Activated naive CD4-positive, alpha-beta T cell treated with anti-CD3 and anti-CD28 coated beads for 36 hours (primary cell): ENCODE measurements at regions not wholly inside any gene's neighbourhood (a gene's known extent, or its start where the extent isn't known, plus 50 kb on each side); places are given as distances from the start of the nearest gene placed in this dataset.

Experiments
- CTCF ChIA-PET: fragments of 350-600 bp; sonication (Branson Sonifier 250); formaldehyde crosslinking; loops from one replicate; lab custom pipeline; 2021; ENCODE audit warnings: antibody characterized with exemption; lab: Charles Lee
- DNase-seq: peaks from one replicate; pipeline ENCODE4 v3.0.0-alpha.2; 2020
- H3K27ac Mint-ChIP-seq: one replicate; pipeline ENCODE4 v1.8.0; 2021; ENCODE audit warnings: mild to moderate bottlenecking, mixed read lengths
- H3K27me3 Mint-ChIP-seq: one replicate; pipeline ENCODE4 v1.8.0; 2021; ENCODE audit warnings: low read depth, mixed read lengths
- H3K36me3 Mint-ChIP-seq: one replicate; pipeline ENCODE4 v1.8.0; 2021; ENCODE audit warnings: low read depth, mixed read lengths
- H3K4me1 Mint-ChIP-seq: one replicate; pipeline ENCODE4 v1.8.0; 2021; ENCODE audit warnings: low read depth, mixed read lengths
- H3K4me3 Mint-ChIP-seq: one replicate; pipeline ENCODE4 v1.8.0; 2021; ENCODE audit warnings: mild to moderate bottlenecking, moderate library complexity, mixed read lengths
- H3K9me3 Mint-ChIP-seq: one replicate; pipeline ENCODE4 v1.8.0; 2021; ENCODE audit warnings: mixed read lengths
- intact Hi-C: fragments of 100-400 bp; cut with micrococcal nuclease; formaldehyde crosslinking; loops from one replicate; pipeline ENCODE4 v1.15.1; 2023

DNA sequence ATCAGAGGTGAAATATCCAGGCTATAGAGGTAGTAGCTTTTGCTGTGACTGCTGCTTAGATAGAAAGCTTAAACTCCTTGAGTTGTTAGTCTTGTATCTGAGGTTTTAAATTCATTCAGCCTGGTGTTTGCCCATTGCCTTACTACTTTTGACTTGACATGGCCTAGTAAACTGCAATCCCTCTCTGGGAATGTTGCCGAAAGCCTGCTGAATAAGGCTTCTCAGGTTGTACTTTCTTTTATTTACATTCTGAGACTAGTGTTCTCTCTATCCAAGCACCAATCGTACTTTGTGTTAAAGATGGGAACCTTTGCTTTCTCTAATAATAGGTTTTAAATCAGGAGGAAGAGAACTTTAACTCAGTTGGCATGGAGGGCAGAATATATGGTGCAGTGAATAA is 357.6 kb upstream of the CWC22 start:
- Mint-ChIP-seq H3K9me3 (no peaks in the 10 kb centered on the region), H3K36me3 (no peaks in the 10 kb centered on the region), H3K27ac (no peak overlapping the region), H3K27me3 (no peaks in the 10 kb centered on the region), H3K4me3 (no peak overlapping the region), H3K4me1 (no peaks in the 10 kb centered on the region)
- no peak for DNase-seq
- intact Hi-C loops, result no loop called here
- CTCF ChIA-PET, result no interaction called here

- DNase-seq, result no peak
- Mint-ChIP-seq H3K9me3 (no peaks in the 10 kb centered on the region), H3K36me3 (no peaks in the 10 kb centered on the region), H3K27me3 (no peaks in the 10 kb centered on the region), H3K4me1 (no peaks in the 10 kb centered on the region), H3K27ac (no peak overlapping the region), H3K4me3 (no peak overlapping the region)
- intact Hi-C loops, result no loop called here
- CTCF ChIA-PET, result no interaction called here
Observed at GRCh38 chr2:180360283-180360618, 353.2 kb upstream of the CWC22 start.

DNA sequence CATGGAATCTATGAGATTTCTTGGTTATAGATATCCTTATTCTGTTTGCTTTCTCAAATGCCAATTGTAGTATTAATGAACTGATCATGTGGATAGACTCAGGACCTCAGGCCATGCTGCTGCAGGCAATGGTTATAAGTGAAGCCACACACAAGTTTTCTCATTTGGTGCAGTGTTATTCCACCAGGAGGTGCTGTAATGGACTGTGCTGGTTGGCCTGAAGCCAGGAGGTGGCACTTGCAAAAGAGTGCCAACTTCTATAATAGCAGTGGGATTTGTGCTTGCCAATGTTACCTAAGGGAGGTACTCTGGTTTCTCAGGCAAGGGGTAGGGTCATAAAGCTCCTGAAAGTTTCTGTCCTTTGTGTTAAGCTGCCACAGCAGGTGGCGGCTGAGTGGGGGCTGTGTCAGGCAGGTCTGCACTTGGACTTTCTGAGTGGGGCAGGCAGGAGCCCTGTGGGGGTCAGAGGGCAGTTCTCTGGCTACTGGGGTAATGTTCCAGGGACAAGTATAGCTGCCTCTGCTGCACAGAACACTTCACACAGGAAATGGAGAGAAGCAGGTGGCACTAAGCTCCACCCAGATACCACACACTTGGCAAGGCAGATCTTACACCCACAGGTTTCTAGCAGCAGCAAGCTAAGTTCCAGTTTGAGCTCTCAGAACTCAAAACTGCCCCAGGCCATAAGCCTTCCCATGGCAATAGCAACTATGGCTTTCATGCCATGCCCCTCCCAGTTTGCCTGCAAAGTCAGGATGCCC is 352.6 kb upstream of the CWC22 start:
- DNase-seq, result no peak
- Mint-ChIP-seq H3K9me3 (no peaks in the 10 kb centered on the region), H3K27ac (no peak overlapping the region), H3K27me3 (no peaks in the 10 kb centered on the region), H3K4me1 (no peaks in the 10 kb centered on the region), H3K4me3 (no peak overlapping the region), H3K36me3 (no peaks in the 10 kb centered on the region)
- CTCF ChIA-PET, result no interaction called here
- intact Hi-C loops, result no loop called here

- H3K36me3 Mint-ChIP-seq, result no peaks in the 10 kb centered on the region
- H3K4me3 Mint-ChIP-seq, result no peak overlapping the region
- intact Hi-C loops, result no loop called here
- H3K27me3 Mint-ChIP-seq, result no peaks in the 10 kb centered on the region
- DNase-seq, result no peak
- no peaks in the 10 kb centered on the region for H3K9me3 Mint-ChIP-seq
- no peak overlapping the region for H3K27ac Mint-ChIP-seq
- H3K4me1 Mint-ChIP-seq, result no peaks in the 10 kb centered on the region
- CTCF ChIA-PET, result no interaction called here
Observed at GRCh38 chr2:180358458-180358857, 351.4 kb upstream of the CWC22 start.

DNA sequence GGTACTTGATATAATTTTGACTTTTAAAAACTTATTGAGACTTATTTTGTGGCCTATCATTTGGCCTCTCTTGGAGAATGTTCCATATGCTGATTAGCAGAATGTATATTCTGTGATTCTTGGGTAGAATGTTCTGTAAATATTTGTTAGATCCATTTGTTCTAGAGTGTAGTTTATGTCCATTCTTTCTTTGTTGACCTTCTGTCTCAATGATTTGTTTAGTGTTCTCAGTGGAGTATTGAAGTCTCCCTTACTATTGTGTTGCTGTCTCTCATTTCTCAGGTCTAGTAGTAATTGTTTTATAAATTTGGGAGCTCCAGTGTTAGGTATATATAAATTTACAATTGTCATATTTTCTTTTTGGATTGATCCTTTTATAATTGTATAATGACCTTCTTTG is 349.6 kb upstream of the CWC22 start:
- intact Hi-C loops, result no loop called here
- Mint-ChIP-seq H3K9me3 (no peaks in the 10 kb centered on the region), H3K4me3 (no peak overlapping the region), H3K36me3 (no peaks in the 10 kb centered on the region), H3K27ac (no peak overlapping the region), H3K4me1 (no peaks in the 10 kb centered on the region), H3K27me3 (no peaks in the 10 kb centered on the region)
- DNase-seq, result no peak
- CTCF ChIA-PET, result no interaction called here

GRCh38 chr2:180352620-180353019 is 345.5 kb upstream of the CWC22 start:
- Mint-ChIP-seq H3K4me3 (no peak overlapping the region), H3K36me3 (no peaks in the 10 kb centered on the region), H3K4me1 (no peaks in the 10 kb centered on the region), H3K27ac (no peak overlapping the region), H3K27me3 (no peaks in the 10 kb centered on the region), H3K9me3 (no peaks in the 10 kb centered on the region)
- intact Hi-C loops, result no loop called here
- DNase-seq, result no peak
- CTCF ChIA-PET, result no interaction called here

DNA sequence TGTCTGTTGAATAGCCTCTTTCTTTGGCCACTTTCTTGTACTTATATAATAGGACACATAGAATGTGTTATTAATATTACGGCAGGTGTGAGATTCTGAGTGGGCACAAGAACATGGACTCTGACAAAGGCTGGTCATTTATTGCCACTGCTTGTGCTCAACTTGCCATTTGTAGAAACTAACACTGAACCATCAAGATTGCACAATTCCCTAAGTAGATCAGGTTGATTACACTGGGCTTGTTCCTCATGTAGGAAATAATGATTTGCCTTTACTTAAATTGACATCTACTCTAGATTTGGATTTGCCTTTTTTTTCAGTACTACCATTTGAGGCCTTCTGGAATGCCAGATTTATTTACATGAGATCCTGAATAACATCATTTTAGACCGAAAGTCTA is 342.7 kb upstream of the CWC22 start:
- Mint-ChIP-seq H3K4me1 (no peaks in the 10 kb centered on the region), H3K27me3 (no peaks in the 10 kb centered on the region), H3K27ac (no peak overlapping the region), H3K36me3 (no peaks in the 10 kb centered on the region), H3K9me3 (no peaks in the 10 kb centered on the region), H3K4me3 (no peak overlapping the region)
- CTCF ChIA-PET, result interaction anchor here (0.7 kb wide), 1 partner anchor 198 kb away, joined by 3 read pairs; no protein-coding TSS in a partner anchor
- intact Hi-C loops, result no loop called here
- no peak for DNase-seq

GRCh38 chr2:180343528-180344345 is 336.6 kb upstream of the CWC22 start:
- Mint-ChIP-seq H3K27ac (no peak overlapping the region), H3K4me3 (no peak overlapping the region), H3K9me3 (no peaks in the 10 kb centered on the region), H3K4me1 (no peaks in the 10 kb centered on the region), H3K27me3 (no peaks in the 10 kb centered on the region), H3K36me3 (no peaks in the 10 kb centered on the region)
- CTCF ChIA-PET, result no interaction called here
- DNase-seq, result no peak
- intact Hi-C loops, result no loop called here

GRCh38 chr2:180337136-180337535 is 330.0 kb upstream of the CWC22 start:
- CTCF ChIA-PET, result interaction anchor here (1.3 kb wide), 1 partner anchor 11 kb away, joined by 3 read pairs; no protein-coding TSS in a partner anchor
- intact Hi-C loops, result no loop called here
- H3K27ac Mint-ChIP-seq, result no peak overlapping the region
- peaks cover 25% of the 10 kb centered on the region for H3K9me3 Mint-ChIP-seq
- no peak for DNase-seq
- H3K27me3 Mint-ChIP-seq, result no peaks in the 10 kb centered on the region
- H3K36me3 Mint-ChIP-seq, result no peaks in the 10 kb centered on the region
- no peak overlapping the region for H3K4me3 Mint-ChIP-seq
- no peaks in the 10 kb centered on the region for H3K4me1 Mint-ChIP-seq

GRCh38 chr2:180336550-180336949 is 329.5 kb upstream of the CWC22 start:
- peaks cover 25% of the 10 kb centered on the region for H3K9me3 Mint-ChIP-seq
- CTCF ChIA-PET, result interaction anchor here (1.3 kb wide), 1 partner anchor 11 kb away, joined by 3 read pairs; no protein-coding TSS in a partner anchor
- H3K27me3 Mint-ChIP-seq, result no peaks in the 10 kb centered on the region
- no peak for DNase-seq
- H3K4me3 Mint-ChIP-seq, result no peak overlapping the region
- intact Hi-C loops, result no loop called here
- no peaks in the 10 kb centered on the region for H3K36me3 Mint-ChIP-seq
- no peak overlapping the region for H3K27ac Mint-ChIP-seq
- H3K4me1 Mint-ChIP-seq, result no peaks in the 10 kb centered on the region

DNA sequence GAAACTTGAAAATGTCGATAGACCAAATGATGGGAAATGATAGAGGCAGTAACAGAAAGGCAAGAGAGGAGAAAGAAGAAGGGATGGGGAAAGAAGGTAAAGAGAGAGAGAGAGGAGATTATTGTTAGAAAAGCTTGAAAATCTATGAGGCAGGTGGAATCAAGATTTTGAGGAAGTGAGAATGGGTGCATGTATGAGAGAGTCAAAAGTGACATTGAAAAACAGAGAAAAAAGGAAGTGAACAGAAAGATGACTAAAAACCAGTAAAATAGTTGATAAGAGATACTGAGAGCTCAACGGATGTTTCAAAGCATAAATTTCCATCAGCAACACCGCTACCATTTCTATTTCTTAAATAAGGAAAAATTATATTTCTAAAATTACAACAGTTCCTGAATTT is 327.4 kb upstream of the CWC22 start:
- H3K27ac Mint-ChIP-seq, result no peak overlapping the region
- H3K4me1 Mint-ChIP-seq, result no peaks in the 10 kb centered on the region
- no peak for DNase-seq
- intact Hi-C loops, result no loop called here
- H3K4me3 Mint-ChIP-seq, result no peak overlapping the region
- H3K9me3 Mint-ChIP-seq, result peaks cover 25% of the 10 kb centered on the region
- CTCF ChIA-PET, result no interaction called here
- H3K36me3 Mint-ChIP-seq, result no peaks in the 10 kb centered on the region
- no peaks in the 10 kb centered on the region for H3K27me3 Mint-ChIP-seq

DNA sequence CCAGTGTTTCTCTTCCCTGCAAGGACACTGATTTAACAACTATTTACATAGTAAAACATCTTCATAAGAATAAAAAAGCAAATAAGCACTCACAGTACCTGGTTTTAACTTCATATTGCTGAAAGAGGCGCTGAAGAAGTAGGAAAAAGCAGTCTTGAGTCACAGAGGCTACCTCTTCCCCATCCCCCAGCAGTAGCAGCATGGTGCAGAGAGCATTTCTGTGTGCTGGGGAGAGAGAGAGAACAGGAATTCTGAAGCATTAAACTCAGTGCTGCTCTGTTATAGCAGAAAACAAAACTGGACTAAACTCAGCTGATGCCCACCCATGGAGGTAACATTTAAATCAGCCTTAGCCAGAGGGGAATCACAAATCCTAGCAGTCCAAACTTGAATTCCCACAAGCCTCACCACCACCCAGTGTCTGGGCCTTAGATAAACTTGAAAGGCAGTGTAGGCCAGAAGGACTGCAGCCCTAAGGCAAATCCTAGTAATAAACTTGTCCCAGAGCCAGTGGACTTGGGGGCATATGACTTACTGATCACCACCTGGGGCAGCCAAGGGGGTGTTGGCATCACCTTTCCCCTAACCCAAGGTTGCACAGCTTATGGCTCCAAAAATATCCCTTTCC is 321.8 kb upstream of the CWC22 start:
- Mint-ChIP-seq H3K4me3 (no peak overlapping the region), H3K4me1 (no peaks in the 10 kb centered on the region), H3K27ac (no peak overlapping the region), H3K27me3 (peaks cover 2% of the 10 kb centered on the region), H3K9me3 (peaks cover 1% of the 10 kb centered on the region), H3K36me3 (no peaks in the 10 kb centered on the region)
- CTCF ChIA-PET, result no interaction called here
- no peak for DNase-seq
- intact Hi-C loops, result no loop called here
